ENCODE measurements at regions not wholly inside any gene's neighbourhood (a gene's known extent, or its start where the extent isn't known, plus 50 kb on each side); places are given as distances from the start of the nearest gene placed in this dataset.

- TF ChIP-seq CTCF (IDR thresholded peaks at IDR 0.05; ENCODE audit: borderline replicate concordance, extremely low read depth, low read length, poor library complexity, severe bottlenecking), result no peak
- no peak for TF ChIP-seq EZH2 (IDR thresholded peaks at IDR 0.05; ENCODE audit: borderline replicate concordance, low read depth, low read length, severe bottlenecking)
Measured at GRCh38 chr9:109717342-109717741, 62.7 kb upstream of the PALM2AKAP2 start.
